NCI-H187 (cell line): ENCODE measurements at regions not wholly inside any gene's neighbourhood (a gene's known extent, or its start where the extent isn't known, plus 50 kb on each side); places are given as distances from the start of the nearest gene placed in this dataset.
"Not testable (repeated sequence)": the region's sequence is repeated elsewhere in the genome, so short reads cannot be mapped to it uniquely, and the experiment has no call there.

Experiments
- DNase-seq, 2 experiments: peaks; one replicate each; lab custom pipeline; 2025; lab: John Stamatoyannopoulos, UW

DNA sequence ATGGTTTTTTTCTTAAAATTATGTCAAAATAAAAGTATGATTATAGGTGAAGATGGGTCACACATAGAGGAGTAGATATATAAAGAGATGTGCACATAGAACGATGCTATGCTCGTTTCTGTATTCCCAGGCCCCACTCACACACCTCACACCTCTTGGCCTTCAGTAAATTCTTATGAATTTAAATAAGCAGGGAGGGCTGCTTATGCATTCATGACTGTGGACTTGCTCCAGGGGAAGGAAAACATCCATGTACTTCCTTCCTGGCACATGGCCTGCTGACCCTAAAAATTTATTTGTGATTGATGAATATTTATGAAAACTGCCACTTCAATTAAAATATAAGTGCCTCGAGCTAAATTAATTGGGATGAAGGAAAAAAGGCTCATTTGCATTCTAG is 1306.7 kb upstream of the TMEM132C start:
- DNase-seq = no peak

DNA sequence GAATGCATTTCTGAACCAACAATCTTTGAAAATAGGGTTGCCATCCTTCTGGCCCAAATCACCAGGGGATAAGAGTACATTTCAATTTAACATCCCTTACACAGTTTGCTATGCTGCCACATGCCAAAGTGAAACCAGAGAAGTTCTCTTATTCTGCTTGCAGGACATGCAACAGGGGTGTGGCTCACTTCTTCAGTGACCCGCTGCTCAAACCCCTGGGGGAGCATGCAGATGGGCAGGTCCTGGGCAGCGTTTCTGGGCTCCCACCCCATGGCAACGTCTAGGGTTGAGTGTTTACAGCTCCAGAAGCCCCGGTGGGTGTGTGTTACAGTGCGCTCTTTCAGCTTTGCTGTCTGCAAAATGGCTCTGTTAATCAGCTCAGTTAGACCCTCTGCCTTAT is 1306.3 kb upstream of the TMEM132C start:
- DNase-seq = no peak

DNA sequence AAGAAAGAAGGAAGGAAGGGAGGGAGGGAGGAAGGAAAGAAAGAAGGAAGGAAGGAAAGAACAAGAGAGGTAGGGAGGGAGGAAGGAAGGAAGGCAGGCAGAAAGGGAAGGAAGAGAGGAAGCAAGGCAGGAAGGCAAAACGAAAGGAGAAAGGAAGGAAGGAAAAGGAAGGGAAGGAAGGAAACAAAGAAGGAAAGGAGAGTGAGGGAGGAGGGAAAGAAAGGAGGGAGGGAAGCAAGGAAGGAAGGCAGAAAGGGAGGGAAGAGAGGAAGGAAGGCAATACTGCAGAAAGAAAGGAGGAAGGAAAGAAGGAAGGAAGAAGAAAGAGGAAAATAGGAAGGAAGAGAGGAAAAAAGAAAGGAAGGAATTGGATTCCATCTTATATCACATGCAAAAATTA is 1303.1 kb upstream of the TMEM132C start:
- no peak for DNase-seq

DNA sequence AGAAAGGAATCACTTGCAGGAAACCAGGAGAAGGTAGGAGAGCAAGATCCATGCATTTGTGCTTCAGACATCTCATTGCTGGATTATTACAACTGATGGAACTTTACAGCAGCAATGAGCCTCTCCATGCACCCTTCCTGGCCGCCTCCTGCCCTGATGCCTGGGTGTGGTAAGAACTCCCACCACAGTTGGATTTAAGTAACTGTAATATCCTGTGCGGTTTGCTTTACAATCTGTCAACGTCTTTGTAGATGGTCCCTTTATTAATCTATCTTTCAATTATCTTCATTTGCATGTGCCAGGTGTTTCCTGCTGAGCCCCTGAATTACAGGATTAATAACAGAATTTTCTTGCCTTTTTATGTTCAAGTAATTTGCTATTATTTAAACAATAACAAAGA is 1300.5 kb upstream of the TMEM132C start:
- DNase-seq = no peak

DNA sequence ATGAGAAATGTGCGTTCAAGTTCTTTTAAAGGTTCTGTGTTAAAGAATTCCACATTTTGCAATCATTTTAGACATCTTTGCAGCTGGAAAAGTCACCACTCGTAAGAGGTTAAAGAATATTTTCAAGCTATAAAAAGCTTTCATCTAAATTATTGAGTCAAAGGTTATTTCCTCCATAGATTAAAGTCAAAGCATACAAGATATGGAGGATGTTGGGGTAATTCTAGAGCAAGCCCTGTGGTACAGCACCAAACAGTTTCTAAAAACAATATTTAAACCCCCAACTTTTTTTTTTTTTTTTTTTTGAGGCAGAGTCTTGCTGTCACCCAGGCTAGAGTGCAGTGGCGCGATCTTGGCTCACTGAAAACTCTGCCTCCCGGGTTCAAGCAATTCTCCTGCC is 1299.8 kb upstream of the TMEM132C start:
- no peak for DNase-seq

DNA sequence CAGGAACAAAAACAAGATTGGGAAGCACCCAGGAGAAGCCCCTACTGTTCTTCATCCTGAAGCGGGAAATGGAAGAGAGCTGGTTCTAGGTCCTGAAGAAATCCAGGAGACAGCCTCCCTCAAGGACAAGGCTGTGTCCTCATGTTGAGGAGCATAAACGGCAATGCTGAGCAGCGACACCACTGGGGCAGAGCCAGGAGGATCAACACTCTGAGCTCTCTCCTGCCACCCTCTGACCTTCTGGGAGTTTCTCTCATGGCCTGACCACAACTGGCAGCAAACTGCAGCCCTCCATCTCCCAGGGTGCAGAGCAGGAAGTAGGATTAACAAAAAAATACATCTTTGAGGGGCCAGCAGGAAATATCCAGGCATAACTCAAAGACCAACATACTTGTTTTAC is 1292.2 kb upstream of the TMEM132C start:
- DNase-seq = no peak

DNA sequence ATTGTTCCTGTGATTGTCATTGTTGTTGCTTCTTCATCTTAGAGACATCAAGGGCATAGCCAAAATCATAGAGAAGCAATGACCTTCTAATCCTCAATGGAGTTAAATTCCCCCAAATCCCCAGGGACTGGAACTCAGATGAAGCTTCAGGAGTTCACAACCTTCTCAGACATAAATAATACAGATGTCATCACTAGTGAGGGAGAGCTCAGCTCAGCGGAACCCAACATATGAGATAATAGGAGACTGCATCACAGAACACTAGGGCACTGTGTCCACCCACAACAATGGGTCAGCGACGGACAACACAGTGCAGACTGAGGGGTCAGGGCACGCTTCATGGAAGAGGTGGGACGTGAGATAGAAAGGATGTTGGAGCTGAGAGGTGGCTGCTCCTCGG is 1290.4 kb upstream of the TMEM132C start:
- DNase-seq = no peak

DNA sequence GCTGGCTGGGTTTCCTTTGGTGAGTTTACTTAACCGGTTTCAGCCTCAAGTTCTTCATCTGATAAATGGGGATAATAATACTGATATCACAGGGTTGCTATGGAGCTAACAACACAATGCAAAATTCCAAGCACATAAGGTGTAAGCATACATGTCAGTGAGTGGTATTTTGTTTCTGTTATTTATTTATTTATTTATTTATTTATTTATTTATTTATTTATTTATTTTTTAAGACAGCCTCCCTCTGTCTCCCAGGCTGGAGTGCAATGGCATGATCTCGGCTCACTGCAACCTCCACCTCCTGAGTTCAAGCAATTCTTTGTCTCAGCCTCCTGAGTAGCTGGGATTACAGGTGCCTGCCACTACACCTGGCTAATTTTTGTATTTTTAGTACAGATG is 1287.4 kb upstream of the TMEM132C start:
- DNase-seq = not testable (repeated sequence)

DNA sequence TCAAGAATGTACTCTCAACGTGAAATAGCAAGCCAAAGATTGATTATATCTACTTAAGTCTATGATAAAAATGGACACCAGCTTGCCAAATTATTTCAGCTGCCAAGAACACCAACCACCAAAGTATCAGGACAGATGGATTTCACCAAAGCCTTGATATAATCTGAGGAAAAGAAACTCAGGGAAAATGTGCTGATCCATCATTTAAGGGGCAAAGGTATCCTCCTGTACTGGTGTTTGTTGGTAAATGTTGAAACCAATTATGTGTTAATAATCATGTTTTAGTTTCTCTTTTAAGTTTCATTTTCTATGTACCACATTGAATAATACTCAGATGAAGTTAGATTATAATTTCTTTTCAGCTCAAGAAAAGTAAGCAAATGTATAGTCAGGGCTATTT is 1284.3 kb upstream of the TMEM132C start:
- DNase-seq = no peak

DNA sequence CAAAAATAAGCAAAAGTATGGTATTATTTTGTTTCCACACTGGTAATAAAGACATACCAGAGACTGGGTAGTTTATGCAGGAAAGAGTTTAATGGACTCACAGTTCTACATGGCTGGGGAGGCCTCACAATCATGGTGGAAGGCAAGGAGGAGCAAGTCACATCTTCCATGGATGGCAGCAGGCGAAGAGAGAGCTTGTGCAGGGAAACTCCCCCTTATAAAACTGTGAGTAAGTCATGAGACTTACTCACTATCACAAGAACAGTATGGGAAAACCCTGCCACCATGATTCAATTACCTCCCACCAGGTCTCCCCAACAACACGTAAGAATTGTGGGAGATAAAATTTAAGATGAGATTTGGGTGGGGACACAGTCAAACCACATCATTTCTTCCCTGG is 1283.2 kb upstream of the TMEM132C start:
- not testable (repeated sequence) for DNase-seq

DNA sequence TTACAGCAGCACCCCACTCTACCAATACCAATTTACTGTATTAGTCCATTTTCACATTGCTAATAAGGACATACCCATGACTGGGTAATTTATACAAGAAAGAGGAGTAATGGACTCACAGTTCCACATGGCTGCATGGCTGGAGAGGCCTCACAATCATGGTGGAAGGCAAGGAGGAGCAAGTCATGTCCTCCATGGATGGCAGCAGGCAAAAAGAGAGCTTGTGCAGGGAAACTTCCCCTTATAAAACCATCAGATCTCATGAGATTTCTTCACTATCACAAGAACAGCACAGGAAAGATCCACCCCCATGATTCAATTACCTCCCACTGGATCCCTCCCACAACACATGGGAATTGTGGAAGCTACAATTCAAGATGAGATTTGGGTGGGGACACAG is 1281.3 kb upstream of the TMEM132C start:
- not testable (repeated sequence) for DNase-seq

DNA sequence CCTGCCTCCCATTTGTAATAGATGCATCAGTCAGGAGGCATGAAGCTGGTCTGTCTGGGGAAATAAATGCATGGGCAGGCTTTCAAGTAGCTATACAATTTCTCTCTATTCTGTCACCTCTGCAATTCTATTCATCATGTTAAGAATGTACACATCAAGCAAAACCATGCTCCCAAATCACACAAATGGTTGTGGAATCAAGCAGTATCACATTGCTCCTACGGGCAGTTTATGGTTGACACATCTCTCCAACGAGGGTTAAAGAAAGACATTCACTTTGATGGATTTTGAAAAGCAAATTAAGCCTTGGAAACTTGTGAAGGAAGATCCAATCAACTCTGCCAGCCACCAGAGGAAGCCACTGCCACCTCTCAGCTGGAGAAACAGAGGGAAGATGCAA is 1277.4 kb upstream of the TMEM132C start:
- no peak for DNase-seq

DNA sequence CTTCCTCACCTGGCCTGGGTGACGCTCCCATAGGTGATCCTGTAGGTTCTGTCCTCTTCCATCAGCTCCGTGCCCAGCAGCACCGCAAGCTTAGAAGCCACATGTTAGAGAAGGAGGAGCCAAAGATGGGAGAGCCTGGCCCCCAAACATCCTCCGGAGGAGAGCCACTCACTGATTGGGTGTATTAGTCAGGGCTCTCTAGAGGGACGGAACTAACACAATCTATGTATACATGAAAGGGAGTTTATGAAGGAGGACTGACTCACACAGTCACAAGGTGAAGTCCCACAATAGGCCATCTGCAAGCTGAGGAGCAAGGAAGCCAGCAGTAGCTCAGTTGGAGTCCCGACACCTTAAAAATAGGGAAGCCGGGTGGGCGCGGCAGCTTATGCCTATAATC is 1273.1 kb upstream of the TMEM132C start:
- no peak for DNase-seq

DNA sequence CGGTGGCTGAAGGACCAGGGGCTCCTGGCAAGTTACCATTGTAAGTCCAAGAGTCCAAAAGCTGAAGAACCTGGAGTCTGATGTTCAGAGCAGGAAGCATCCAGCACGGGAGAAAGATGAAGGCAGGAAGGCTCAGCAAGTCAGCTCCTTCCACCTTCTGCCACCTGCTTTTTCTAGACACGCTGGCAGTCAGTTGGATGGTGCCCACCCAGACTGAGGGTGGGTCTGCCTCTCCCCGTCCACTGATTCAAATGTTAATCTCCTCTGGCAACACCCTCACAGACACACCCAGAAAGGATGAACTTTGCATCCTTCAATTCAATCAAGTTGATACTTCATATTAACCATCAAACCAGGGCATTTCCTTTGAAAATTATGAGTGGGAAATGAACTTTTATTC is 1272.4 kb upstream of the TMEM132C start:
- no peak for DNase-seq

DNA sequence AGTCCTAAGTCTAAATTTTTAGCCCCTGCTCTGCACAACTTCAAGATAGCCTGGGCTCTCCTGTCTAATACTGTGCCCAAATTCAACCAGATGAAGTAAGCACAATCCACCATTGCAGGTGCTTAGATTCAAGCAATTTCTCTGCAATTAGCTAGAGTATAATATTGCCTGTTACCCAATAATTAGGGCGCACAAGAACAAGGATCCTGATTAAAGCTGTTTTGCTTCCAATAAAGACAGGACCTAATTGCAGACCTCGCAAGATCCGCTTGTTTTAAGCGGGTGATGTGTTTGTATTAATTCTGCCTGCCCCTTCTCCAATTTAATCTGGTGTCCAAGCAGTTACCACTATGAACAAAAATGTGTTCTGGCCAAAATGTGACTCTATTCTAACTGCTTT is 1268.9 kb upstream of the TMEM132C start:
- DNase-seq = no peak

DNA sequence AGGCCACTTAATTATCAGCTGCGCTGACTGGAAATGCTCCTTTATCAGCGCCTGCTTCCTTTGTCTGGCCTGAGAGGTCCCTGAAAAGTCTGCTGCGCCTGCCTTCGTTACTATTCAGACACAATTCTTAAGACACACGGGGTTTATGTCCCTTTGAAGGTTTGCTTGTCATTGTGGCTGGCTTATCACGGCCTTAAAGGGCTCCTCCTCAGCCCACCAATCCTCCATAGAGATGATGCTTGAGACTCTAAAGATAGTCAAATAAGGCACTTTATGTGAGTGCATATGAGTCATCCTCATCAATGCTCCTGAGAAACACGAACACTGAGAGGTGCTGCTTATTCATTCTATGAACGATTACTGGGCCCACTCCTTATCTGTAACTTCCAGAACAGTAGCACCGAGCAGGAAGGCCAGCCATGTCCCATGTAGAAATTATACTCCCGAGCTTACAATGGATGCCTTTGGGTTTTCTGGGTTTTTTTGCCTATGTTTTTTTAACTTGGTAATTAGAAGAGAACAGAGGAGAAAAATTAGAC is 1268.2 kb upstream of the TMEM132C start:
- DNase-seq = no peak

DNA sequence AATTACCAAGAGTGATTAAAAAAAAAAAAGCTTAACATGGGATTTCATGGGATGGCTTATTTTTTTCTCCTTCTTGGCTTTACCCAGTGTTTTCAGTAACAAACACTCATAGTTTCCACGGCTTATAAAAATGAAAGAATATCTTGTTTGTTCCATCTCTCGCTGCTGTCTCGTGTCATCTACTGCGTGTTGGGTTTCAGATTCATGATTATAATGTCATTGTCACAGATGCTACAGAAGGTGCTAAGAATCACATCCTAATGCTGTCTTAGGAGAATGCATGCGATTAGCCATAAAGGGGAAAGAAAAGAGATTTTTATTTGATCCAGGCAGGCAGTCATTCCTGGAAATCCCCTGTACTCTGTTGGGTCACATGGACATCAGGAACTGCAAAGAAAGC is 1267.6 kb upstream of the TMEM132C start:
- DNase-seq = no peak

DNA sequence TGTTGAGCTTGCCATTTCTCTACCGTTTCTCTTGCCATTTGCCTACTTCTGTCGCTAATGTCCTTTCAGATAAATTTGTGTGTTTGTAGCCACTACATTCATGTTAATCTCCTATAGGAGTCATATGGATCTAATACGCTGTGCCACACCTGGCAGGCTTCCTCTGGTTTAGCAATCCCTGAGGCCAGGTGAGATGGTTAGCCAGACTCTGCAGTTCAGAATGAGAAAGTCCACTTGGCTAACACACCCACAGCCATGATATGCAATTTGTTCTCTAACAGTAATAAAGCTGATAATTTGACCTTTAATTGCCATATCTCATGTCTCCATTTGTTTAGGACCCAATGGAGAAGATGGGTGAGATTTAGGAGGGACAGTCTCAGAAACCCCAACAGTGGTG is 1261.6 kb upstream of the TMEM132C start:
- DNase-seq = no peak

DNA sequence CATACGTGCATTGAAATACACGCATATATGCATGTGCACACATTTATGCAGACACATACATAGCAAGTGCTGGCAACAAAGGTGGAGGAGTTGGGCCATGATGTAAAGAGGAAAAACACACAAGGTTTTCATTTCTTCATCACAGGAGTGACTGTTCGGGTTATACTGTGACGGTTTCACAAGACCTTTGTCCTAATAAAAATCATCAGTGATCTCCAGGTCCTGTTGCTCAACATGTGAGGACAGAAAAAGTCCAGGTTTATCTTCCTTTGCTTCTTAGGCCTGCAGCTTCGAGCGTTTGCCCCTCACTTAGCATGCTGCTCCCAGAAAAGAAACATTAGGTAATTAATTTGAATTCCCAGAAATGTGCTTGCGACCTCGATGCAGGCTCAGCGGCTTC is 1260.0 kb upstream of the TMEM132C start:
- no peak for DNase-seq

DNA sequence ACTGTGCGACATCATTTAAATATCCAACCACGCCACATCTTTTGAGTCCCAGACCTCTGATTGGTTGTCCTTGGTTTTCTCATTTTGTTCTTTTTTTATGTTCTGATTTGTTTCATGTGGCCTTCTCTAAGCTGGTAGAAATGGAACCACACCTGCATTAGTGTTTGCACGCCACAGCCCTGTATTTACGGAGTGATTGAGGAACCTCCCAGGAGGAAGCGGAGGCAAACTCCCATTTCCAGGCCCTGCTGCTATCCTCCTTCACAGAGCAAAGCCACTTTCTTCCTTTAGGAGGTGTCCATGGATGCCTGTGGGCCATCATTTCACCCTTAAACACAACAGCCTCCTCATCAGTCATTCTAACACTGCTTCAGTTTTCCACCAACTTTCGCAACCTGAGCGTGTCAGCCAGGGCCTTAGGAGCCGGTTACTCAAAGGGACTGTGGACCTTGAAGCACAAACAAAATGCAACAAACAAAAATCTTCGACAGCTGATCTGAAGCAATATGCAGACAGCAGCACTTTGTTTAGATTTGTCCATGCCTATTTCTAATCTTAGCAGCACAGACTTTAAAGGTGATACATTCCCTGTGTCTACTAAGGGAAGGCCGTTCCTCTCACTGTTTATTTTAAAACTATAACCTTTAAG is 1258.1 kb upstream of the TMEM132C start:
- no peak for DNase-seq

DNA sequence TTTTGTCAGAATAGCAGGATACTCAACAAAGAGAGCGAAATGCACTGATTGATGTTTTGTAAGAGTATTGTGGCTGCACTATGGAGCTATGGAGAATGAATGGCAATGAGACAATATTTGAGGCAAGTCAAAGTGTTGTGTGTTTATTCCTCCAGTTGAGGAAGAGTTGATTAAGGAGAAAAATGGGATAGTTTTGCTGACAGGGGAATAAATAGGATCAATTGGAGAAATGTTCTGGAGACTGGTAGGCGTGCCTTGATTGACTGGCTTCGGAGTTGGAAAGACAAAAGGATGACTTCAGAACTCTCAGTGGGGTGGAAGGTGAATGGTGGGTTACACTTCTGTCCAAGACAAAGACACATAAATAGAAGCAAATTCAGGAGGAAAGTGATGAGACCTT is 1254.9 kb upstream of the TMEM132C start:
- no peak for DNase-seq

DNA sequence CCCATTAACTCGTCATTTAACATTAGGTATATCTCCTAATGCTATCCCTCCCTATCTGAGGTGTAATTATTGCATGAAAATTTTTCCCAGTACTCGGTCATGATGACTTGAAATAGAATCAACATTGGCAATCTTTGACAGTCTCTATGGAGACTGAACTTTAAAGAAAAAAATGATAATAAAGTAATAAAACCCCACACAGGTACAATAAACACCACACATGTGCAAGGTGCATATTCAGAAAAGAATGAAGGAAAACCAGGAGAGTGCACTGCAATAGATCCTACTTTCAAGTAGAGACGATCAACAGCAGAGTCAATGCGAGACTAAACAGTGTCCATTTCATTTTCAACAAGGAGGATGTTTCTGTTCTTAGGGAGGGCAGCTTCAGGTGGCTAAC is 1253.8 kb upstream of the TMEM132C start:
- no peak for DNase-seq

DNA sequence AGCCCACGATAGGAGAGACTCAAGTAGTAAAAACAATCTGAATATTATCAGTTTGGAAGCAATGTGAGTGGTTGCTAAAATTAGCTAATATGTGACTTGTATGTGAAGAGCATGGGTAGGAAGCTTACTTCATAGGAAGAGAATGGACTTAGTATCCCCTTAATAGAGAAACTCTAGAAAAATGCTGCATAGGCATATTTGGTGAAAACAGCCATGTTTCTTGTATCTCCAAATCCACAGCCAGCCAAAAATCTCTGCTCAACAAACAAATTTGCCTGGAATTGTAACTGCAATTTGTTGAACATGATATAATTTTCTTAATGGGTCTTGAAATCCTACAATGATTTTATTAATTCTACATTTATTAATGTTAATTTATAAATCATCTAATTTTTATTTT is 1252.9 kb upstream of the TMEM132C start:
- DNase-seq = no peak

DNA sequence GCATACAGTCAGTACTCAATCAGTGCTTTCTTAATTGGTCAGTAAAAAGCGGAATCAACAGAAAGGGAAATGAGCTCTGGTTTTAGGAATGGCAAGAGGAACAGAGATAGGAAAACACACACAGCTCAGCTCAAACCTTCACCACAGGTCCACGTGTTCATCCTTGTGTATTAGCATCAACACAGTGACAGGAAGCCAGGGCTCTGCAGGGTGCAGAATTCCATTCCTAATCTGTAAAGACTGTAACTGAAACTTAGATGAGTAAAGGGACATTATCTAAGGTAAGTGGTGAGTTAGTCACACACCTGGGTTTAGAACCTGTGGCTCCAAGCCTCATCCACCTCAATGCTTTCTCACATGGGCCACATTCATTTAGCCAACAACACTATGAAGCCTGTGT is 1242.2 kb upstream of the TMEM132C start:
- no peak for DNase-seq

DNA sequence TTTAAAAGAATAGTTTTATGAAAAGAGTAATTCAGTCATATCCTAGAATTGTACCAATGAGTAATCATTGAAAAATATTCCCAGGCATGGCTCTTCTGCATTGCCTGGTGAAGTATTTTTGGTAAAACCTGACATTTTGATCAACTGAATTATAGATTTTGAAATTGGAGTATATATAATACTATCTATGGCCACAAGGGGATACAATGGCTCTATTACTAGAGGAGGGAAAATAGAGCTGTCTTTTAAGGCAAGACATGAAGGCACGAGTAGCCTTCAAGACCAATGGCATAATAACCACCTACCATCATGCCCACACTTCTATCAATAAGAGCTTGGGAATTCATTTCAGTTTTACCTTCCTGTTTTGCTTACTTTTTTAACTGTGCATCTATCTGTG is 1241.4 kb upstream of the TMEM132C start:
- DNase-seq = no peak
